ENCODE measurements at regions not wholly inside any gene's neighbourhood (a gene's known extent, or its start where the extent isn't known, plus 50 kb on each side); places are given as distances from the start of the nearest gene placed in this dataset.
"Not testable (repeated sequence)": the region's sequence is repeated elsewhere in the genome, so short reads cannot be mapped to it uniquely, and the experiment has no call there.

GRCh38 chr21:25234857-25235801, 372.2 kb downstream of the MRPL39 start:
- no peak for DNase-seq (ENCODE audit: low read depth in 3 of 3)

GRCh38 chr21:25220954-25221353, 386.3 kb downstream of the MRPL39 start:
- DNase-seq (ENCODE audit: low read depth in 3 of 3) = no peak

GRCh38 chr21:25220169-25220568, 387.1 kb downstream of the MRPL39 start:
- DNase-seq (ENCODE audit: low read depth in 3 of 3) = no peak

GRCh38 chr21:25215698-25216384, 391.4 kb downstream of the MRPL39 start:
- DNase-seq (ENCODE audit: low read depth in 3 of 3) = no peak

GRCh38 chr21:25214676-25215075, 392.6 kb downstream of the MRPL39 start:
- no peak for DNase-seq (ENCODE audit: low read depth in 3 of 3)

DNA sequence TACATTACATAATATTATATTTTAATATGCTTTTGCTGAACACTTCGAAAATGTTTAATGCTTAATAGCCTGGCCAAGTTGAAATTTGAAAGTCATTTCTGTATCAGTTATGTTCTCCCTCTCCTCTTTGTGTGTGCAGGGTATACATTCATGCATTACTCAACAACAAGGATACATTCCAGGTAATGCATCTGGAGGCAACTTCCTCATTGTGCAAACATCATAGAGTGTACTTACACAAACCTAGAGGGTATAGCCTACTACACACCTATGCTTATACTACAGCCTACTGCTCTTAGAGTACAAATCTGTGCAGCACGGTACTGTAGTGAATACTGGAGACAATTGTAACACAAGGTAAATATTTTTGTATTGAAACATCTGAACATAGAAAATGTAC, 407.3 kb downstream of the MRPL39 start:
- no peak for DNase-seq (ENCODE audit: low read depth in 3 of 3)

DNA sequence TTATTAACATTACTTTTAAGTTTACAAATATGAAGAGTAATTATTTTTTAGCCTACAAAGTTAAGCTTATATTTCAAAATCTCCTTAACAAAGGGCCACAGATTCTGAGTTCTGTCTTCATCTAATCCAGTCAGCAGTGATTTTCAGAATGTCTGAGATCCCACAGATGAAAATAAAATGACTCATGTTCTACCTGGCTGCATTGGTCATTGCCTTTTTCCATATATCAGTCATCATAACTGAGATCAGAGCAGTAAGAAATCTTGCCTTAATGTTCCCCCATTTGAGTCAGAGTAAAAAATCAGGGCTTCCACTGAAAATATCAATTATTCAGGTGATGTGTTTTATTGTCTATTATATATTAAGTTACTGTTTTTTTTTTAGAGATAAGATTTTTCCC, 416.1 kb downstream of the MRPL39 start:
- no peak for DNase-seq (ENCODE audit: low read depth in 3 of 3)

DNA sequence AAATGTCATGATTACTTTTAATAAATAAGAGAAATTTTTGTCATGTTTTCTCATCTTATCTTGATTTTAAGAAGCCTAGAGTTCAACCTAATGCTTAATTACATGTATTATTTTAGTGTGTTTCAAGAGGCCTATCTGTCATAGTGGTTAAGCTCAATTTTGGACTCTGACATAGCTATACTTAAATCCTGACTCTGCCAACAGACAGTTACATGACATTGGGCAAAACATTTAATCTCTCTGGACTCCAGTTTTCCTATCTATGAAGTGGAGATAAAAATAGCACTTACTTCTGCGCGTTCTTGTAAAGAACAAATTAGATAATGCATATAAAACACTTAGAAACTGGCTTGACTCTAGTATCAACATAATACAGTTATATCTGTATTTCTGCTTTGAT, 417.8 kb downstream of the MRPL39 start:
- DNase-seq (ENCODE audit: low read depth in 3 of 3) = no peak

GRCh38 chr21:25188677-25189079, 418.6 kb downstream of the MRPL39 start:
- DNase-seq (ENCODE audit: low read depth in 3 of 3) = peak in 1 of 3 donors; percentile 2

DNA sequence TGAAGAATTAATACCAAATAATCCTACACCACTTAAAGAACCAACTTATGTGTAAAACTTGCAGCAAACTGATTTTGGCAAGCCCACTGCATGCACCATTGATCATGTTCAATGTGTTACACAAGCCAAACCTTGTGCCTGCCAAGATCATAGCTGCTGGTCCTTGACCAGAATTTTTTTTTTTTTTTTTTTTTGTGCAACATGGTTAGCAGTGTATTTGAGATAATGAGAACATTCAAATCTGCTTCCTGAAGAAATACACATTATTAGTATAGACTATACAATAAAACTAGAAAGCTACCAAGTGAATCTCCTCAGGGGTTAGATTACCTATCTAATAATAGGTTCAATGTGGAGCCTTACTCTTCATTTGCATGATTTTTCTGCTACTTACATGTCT, 421.0 kb downstream of the MRPL39 start:
- DNase-seq (ENCODE audit: low read depth in 3 of 3) = no peak

GRCh38 chr21:25183577-25183976, 423.7 kb downstream of the MRPL39 start:
- no peak for DNase-seq (ENCODE audit: low read depth in 3 of 3)

GRCh38 chr21:25181690-25182089, 425.6 kb downstream of the MRPL39 start:
- DNase-seq (ENCODE audit: low read depth in 3 of 3) = not testable (repeated sequence)

DNA sequence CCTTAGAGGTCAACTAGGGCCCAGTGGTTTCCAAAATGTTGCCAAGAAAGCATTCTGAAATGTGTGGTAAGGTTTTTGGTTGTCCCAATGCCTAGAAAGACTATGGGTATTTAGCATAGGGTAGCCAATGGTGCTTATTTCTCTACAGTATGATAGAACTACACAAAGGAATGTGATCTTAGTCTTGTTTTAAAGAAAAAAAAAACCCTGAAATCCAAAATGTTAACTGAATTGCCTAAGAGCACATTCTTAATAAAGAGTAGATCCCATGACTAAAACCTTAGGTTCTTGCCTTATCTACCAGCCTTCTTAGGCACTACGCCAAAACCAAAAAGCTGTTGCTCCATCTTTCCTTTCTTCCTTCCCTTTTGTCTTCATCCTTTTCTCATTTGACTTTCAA, 428.2 kb downstream of the MRPL39 start:
- no peak for DNase-seq (ENCODE audit: low read depth in 3 of 3)

GRCh38 chr21:25176637-25177412, 430.5 kb downstream of the MRPL39 start:
- no peak for DNase-seq (ENCODE audit: low read depth in 3 of 3)

- DNase-seq (ENCODE audit: low read depth in 3 of 3) = no peak
Observed at GRCh38 chr21:25175938-25176337, 431.3 kb downstream of the MRPL39 start.

GRCh38 chr21:25171438-25171837, 435.8 kb downstream of the MRPL39 start:
- no peak for DNase-seq (ENCODE audit: low read depth in 3 of 3)

- DNase-seq (ENCODE audit: low read depth in 3 of 3) = no peak
Observed at GRCh38 chr21:25170681-25171080, 436.6 kb downstream of the MRPL39 start.

DNA sequence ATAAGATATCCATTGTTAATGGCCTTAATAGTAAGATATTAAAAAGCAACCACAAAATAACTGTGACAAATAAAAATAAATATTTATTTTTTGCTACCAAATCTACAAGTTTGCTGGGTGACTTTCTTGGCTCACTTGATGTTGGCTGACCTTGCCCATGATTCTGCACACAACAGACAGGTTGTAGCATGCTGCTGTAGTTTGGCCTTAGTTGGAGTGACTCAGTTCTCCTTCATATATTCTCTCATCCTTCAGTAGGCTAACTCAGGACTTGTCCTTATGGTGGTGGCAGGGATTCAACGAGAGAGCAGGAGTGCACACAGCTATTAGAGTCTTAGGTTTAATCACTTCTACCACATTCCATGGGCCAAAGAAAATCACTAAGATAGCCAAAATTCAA, 437.9 kb downstream of the MRPL39 start:
- no peak for DNase-seq (ENCODE audit: low read depth in 3 of 3)

- DNase-seq (ENCODE audit: low read depth in 3 of 3) = not testable (repeated sequence)
Observed at GRCh38 chr21:25166904-25167303, 440.4 kb downstream of the MRPL39 start.

DNA sequence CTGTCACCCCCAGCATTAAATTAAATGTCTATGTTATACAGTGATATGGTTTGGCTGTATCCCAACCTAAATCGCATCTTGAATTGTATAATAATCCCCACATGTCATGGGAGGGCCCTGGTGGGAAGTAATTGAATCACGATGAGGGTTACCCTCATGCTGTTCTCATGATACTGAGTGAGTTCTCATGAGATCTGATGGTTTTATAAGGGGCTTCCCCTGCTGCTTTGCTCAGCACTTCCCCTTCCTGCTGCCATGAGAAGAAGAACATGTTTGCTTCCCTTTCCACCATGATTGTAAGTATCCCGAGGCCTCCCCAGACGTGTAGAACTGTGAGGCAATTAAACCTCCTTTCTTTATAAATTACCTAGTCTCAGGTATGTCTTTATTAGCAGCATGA, 445.7 kb downstream of the MRPL39 start:
- no peak for DNase-seq (ENCODE audit: low read depth in 3 of 3)

- not testable (repeated sequence) for DNase-seq (ENCODE audit: low read depth in 3 of 3)
Observed at GRCh38 chr21:25155020-25155419, 452.3 kb downstream of the MRPL39 start.

GRCh38 chr21:25149022-25149421, 458.3 kb downstream of the MRPL39 start:
- no peak for DNase-seq (ENCODE audit: low read depth in 3 of 3)

Data from stimulated activated CD4-positive, alpha-beta T cell treated with anti-CD3 and anti-CD28 coated beads, TNF-alpha, amount 100 ng/mL, for 48 hours (primary cell).